Mesodermal cell (in vitro differentiated cells): ENCODE measurements at regions not wholly inside any gene's neighbourhood (a gene's known extent, or its start where the extent isn't known, plus 50 kb on each side); places are given as distances from the start of the nearest gene placed in this dataset.

Experiments used
- H3K27ac ChIP-seq: 2 replicates; pipeline ENCODE4 v1.7.0; 2013; ENCODE audit warnings: mild to moderate bottlenecking, low read depth, low read length, moderate library complexity; ENCODE audit not compliant: severe bottlenecking
- H3K36me3 ChIP-seq: 2 replicates; pipeline ENCODE4 v1.7.1; 2013; ENCODE audit warnings: mild to moderate bottlenecking, low read length, moderate library complexity; ENCODE audit not compliant: control insufficient read depth, insufficient read depth
- H3K4me1 ChIP-seq: one replicate; pipeline ENCODE4 v1.7.1; 2013; ENCODE audit warnings: mild to moderate bottlenecking, low read length; ENCODE audit not compliant: insufficient read depth, control insufficient read depth, poor library complexity, severe bottlenecking
- H3K4me3 ChIP-seq: 2 replicates; pipeline ENCODE4 v1.7.0; 2013; ENCODE audit warnings: low read length, control low read depth, mild to moderate bottlenecking; ENCODE audit not compliant: insufficient read depth, poor library complexity, severe bottlenecking; ENCODE audit errors: extremely low read depth
- H3K9me3 ChIP-seq: 2 replicates; pipeline ENCODE4 v1.7.1; 2013; ENCODE audit warnings: mild to moderate bottlenecking, low read length, moderate library complexity; ENCODE audit not compliant: control insufficient read depth
- WGBS, 2 experiments: methylation state at CpG; one replicate each; pipeline ENCODE4 v1.1.5; 2013; ENCODE audit warnings: missing lambda C conversion rate in 2 of 2; ENCODE audit not compliant: insufficient coverage in 2 of 2; 5-methylcytosine and 5-hydroxymethylcytosine counted together

- 75 to 80% methylated on average over 1 of the region's 3 CpGs for WGBS, 2 experiments
- H3K27ac ChIP-seq, result no peak overlapping the region
These were observed 192.8 kb upstream of the KRR1 start for GRCh38 chr12:75704208-75704607.

GRCh38 chr12:75703131-75703530, 191.7 kb upstream of the KRR1 start:
- no peaks in the 10 kb centered on the region for H3K9me3 ChIP-seq
- H3K4me1 ChIP-seq, result peaks cover 14% of the 10 kb centered on the region
- no peak overlapping the region for H3K27ac ChIP-seq
- no peak overlapping the region for H3K4me3 ChIP-seq
- H3K36me3 ChIP-seq, result no peaks in the 10 kb centered on the region

More at GRCh38 chr12:75704208-75704607, 192.8 kb upstream of the KRR1 start:
- Histone ChIP-seq H3K4me3 (no peak overlapping the region), H3K9me3 (no peaks in the 10 kb centered on the region), H3K36me3 (no peaks in the 10 kb centered on the region), H3K4me1 (peaks cover 14% of the 10 kb centered on the region)

GRCh38 chr12:75702477-75703093, 191.2 kb upstream of the KRR1 start:
- H3K36me3 ChIP-seq, result no peaks in the 10 kb centered on the region
- peaks cover 14% of the 10 kb centered on the region for H3K4me1 ChIP-seq
- no peak overlapping the region for H3K4me3 ChIP-seq
- WGBS, 2 experiments, result 67 to 69% methylated on average over 3 to 4 of the region's 5 CpGs
- no peak overlapping the region for H3K27ac ChIP-seq
- H3K9me3 ChIP-seq, result no peaks in the 10 kb centered on the region

- no peaks in the 10 kb centered on the region for H3K36me3 ChIP-seq
- 93 to 100% methylated on average over 1 to 2 of the region's 2 CpGs for WGBS, 2 experiments
- H3K27ac ChIP-seq, result no peak overlapping the region
- no peaks in the 10 kb centered on the region for H3K9me3 ChIP-seq
- peaks cover 12% of the 10 kb centered on the region for H3K4me1 ChIP-seq
- no peak overlapping the region for H3K4me3 ChIP-seq
These were observed 190.4 kb upstream of the KRR1 start for GRCh38 chr12:75701859-75702258.

GRCh38 chr12:75699728-75700496, 188.5 kb upstream of the KRR1 start:
- Histone ChIP-seq H3K9me3 (no peaks in the 10 kb centered on the region), H3K4me1 (no peaks in the 10 kb centered on the region), H3K36me3 (no peaks in the 10 kb centered on the region), H3K4me3 (no peak overlapping the region), H3K27ac (no peak overlapping the region)
- WGBS, 2 experiments, result 57 to 68% methylated on average over 6 of the region's 7 CpGs

- H3K36me3 ChIP-seq, result no peaks in the 10 kb centered on the region
- H3K4me1 ChIP-seq, result no peaks in the 10 kb centered on the region
- H3K4me3 ChIP-seq, result no peak overlapping the region
- no peak overlapping the region for H3K27ac ChIP-seq
- 100% methylated on average over 1 of the region's 1 CpG; no CpG with 5 or more reads in 1 of the 2 experiments for WGBS, 2 experiments
- no peaks in the 10 kb centered on the region for H3K9me3 ChIP-seq
These were observed 187.8 kb upstream of the KRR1 start for GRCh38 chr12:75699251-75699650.

- Histone ChIP-seq H3K27ac (no peak overlapping the region), H3K36me3 (no peaks in the 10 kb centered on the region)
- 82 to 86% methylated on average over 1 of the region's 1 CpG for WGBS, 2 experiments
These were observed 186.6 kb upstream of the KRR1 start for GRCh38 chr12:75698052-75698451.

GRCh38 chr12:75695926-75696325, 184.5 kb upstream of the KRR1 start:
- Histone ChIP-seq H3K36me3 (no peaks in the 10 kb centered on the region), H3K4me1 (no peaks in the 10 kb centered on the region), H3K4me3 (no peak overlapping the region), H3K9me3 (no peaks in the 10 kb centered on the region), H3K27ac (no peak overlapping the region)
- WGBS, 2 experiments, result 88 to 92% methylated on average over 1 to 2 of the region's 4 CpGs

More at GRCh38 chr12:75698052-75698451, 186.6 kb upstream of the KRR1 start:
- Histone ChIP-seq H3K4me1 (no peaks in the 10 kb centered on the region), H3K4me3 (no peak overlapping the region), H3K9me3 (no peaks in the 10 kb centered on the region)

GRCh38 chr12:75694534-75695268, 183.3 kb upstream of the KRR1 start:
- WGBS, 2 experiments, result 100% methylated on average over 1 of the region's 1 CpG; no CpG with 5 or more reads in 1 of the 2 experiments
- Histone ChIP-seq H3K4me3 (no peak overlapping the region), H3K9me3 (no peaks in the 10 kb centered on the region), H3K36me3 (no peaks in the 10 kb centered on the region), H3K27ac (no peak overlapping the region), H3K4me1 (no peaks in the 10 kb centered on the region)

GRCh38 chr12:75692876-75693275, 181.5 kb upstream of the KRR1 start:
- Histone ChIP-seq H3K36me3 (no peaks in the 10 kb centered on the region), H3K9me3 (no peaks in the 10 kb centered on the region), H3K4me3 (no peak overlapping the region), H3K27ac (no peak overlapping the region), H3K4me1 (no peaks in the 10 kb centered on the region)
- 100% methylated on average over 1 of the region's 2 CpGs; no CpG with 5 or more reads in 1 of the 2 experiments for whole genome bisulfite sequencing, 2 experiments
